ENCODE measurements at regions not wholly inside any gene's neighbourhood (a gene's known extent, or its start where the extent isn't known, plus 50 kb on each side); places are given as distances from the start of the nearest gene placed in this dataset.
A peak's percentile ranks its signal among the peaks of the same experiment; 100 is the strongest.

DNA sequence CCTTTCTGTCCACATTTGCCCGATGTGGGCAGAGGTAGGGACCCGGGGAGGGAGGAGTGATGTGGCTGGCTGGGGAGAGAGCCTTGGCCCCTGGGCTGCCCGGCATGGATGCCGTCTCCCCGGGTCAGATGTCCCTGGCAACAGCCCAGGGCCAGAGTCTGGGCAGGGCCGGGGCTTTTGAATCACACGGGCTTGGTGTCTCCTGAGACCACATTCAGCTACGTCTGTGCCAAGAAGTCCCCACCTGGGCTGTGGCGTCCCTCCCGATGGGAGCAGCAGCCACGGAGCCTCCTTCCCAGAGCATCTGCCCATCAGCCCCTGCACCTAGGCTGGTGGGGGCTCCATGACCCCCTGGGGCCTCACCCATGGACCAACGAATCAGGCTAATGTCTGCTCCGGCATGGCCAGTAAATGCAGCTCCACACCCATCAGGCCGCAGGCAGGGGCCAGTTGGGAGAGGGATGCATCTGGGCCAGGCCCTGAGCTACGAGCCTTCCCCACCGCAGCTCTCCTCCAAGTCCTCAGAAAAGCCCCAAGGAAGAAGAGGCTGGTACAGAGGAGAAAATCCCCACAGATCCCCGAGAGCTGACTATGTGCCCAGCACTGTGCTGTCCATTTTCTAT is 109.4 kb downstream of the RFLNA start:
- H3K56ac ChIP-seq (ENCODE audit: extremely low read depth, insufficient read depth, low read length) = no peak overlapping the region

More for the DNA sequence above, 109.4 kb downstream of the RFLNA start:
- POLR2A ChIA-PET (ENCODE audit: unreplicated experiment) = no interaction called here
- H3K4ac ChIP-seq (ENCODE audit: low read depth, low read length) = no peak overlapping the region
- no peaks in the 10 kb centered on the region for H3K9me3 ChIP-seq (ENCODE audit: control insufficient read depth, insufficient read depth, low read length)
- no peaks in the 10 kb centered on the region for H3K27me3 ChIP-seq (ENCODE audit: control insufficient read depth, insufficient read depth, low read length)
- CTCF ChIA-PET = no interaction called here
- no peak overlapping the region for H3K4me2 ChIP-seq (ENCODE audit: low read depth, low read length)
- H3K18ac ChIP-seq (ENCODE audit: low read depth, low read length) = no peak overlapping the region
- H2AK5ac ChIP-seq (ENCODE audit: low read depth, low read length) = no peak overlapping the region
- H2BK120ac ChIP-seq (ENCODE audit: low read depth, low read length) = no peak overlapping the region
- no peak overlapping the region for H3K9ac ChIP-seq (ENCODE audit: low read depth, low read length)
- H2AK9ac ChIP-seq (replicated peaks; ENCODE audit: low read depth, low read length, poor library complexity) = no peak overlapping the region
- WGBS, 2 experiments (ENCODE audit: extremely low coverage in 2 of 2, insufficient read length in 1 of 2) = 58% methylated on average over 5 of the region's 17 CpGs; no CpG with 5 or more reads in 1 of the 2 experiments
- H2AFZ ChIP-seq (replicated peaks; ENCODE audit: low read length, poor library complexity) = no peak overlapping the region
- BruUV-seq (replicated peaks) = no TSS peak
- no peak overlapping the region for H4K5ac ChIP-seq (ENCODE audit: low read depth, low read length)
- H3K4me1 ChIP-seq (ENCODE audit: control insufficient read depth, insufficient read depth, low read length) = no peaks in the 10 kb centered on the region
- no peak for ATAC-seq (ENCODE audit: low read depth)
- H3K27ac ChIP-seq (ENCODE audit: insufficient read depth, low read length) = no peak overlapping the region
- no peak overlapping the region for H3K4me3 ChIP-seq (ENCODE audit: insufficient read depth, low read depth, low read length)
- H3K9me1 ChIP-seq (ENCODE audit: insufficient read depth, low read length) = 0 out of 2 replicates have a peak, but pooled peaks cover 6% of the 10 kb centered on the region
- TF ChIP-seq, protein P1, sequence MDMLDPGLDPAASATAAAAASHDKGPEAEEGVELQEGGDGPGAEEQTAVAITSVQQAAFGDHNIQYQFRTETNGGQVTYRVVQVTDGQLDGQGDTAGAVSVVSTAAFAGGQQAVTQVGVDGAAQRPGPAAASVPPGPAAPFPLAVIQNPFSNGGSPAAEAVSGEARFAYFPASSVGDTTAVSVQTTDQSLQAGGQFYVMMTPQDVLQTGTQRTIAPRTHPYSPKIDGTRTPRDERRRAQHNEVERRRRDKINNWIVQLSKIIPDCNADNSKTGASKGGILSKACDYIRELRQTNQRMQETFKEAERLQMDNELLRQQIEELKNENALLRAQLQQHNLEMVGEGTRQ (IDR thresholded peaks at IDR 0.05; ENCODE audit: low read depth, low read length) = no peak
- TF ChIP-seq NFE2L2 (IDR thresholded peaks at IDR 0.05; ENCODE audit: low read depth, low read length) (no peak), MAFK (IDR thresholded peaks at IDR 0.05; ENCODE audit: low read depth, low read length) (no peak), CHD1 (IDR thresholded peaks at IDR 0.05; ENCODE audit: low read depth, low read length) (no peak), FOS (IDR thresholded peaks at IDR 0.05; ENCODE audit: low read depth, low read length) (no peak), POLR2A (IDR thresholded peaks at IDR 0.05; ENCODE audit: low read depth, low read length) (no peak), MAZ (IDR thresholded peaks at IDR 0.05; ENCODE audit: borderline replicate concordance, low read depth, low read length) (no peak), SMC3 (IDR thresholded peaks at IDR 0.05; ENCODE audit: low read depth, low read length) (no peak)
- no peak for DNase-seq
- dilution Hi-C loops (cut with HindIII; ENCODE audit: low sequenced_read_pairs, unreplicated experiment) = no loop called here
- H2BK5ac ChIP-seq (ENCODE audit: low read depth, low read length, poor library complexity, severe bottlenecking) = no peak overlapping the region
- no peak overlapping the region for H4K8ac ChIP-seq (ENCODE audit: low read depth in 2 of 2, low read length in 2 of 2)
- H2BK20ac ChIP-seq (ENCODE audit: low read depth, low read length) = no peak overlapping the region
- peaks cover 24% of the 10 kb centered on the region for H4K20me1 ChIP-seq (ENCODE audit: insufficient read depth, low read length)
- H4K91ac ChIP-seq (ENCODE audit: insufficient read depth, low read depth, low read length) = no peak overlapping the region
- in situ Hi-C loops (cut with MboI; ENCODE audit: low sequenced_read_pairs) = no loop called here
- intact Hi-C loops (cut with micrococcal nuclease) = no loop called here
- peaks cover 28% of the 10 kb centered on the region for H3K36me3 ChIP-seq (ENCODE audit: control insufficient read depth, insufficient read depth, low read length)
- no peak overlapping the region for H3K23ac ChIP-seq (ENCODE audit: low read depth, low read length)
- peaks cover 22 to 77% of the 10 kb centered on the region in 2 experiments; a peak in 3 of 4 replicates for H3K79me1 ChIP-seq (ENCODE audit: low read depth in 1 of 2, low read length in 2 of 2)
- no peak overlapping the region for H2BK15ac ChIP-seq (ENCODE audit: low read depth, low read length)
- H3K14ac ChIP-seq (replicated peaks; ENCODE audit: low read depth, low read length) = peak overlapping the region; percentile 50; the same call in 1 of the 2 replicates

Measured in IMR-90 (cell line).